GM12878 (cell line): ENCODE measurements at regions not wholly inside any gene's neighbourhood (a gene's known extent, or its start where the extent isn't known, plus 50 kb on each side); places are given as distances from the start of the nearest gene placed in this dataset.

Experiments used
- CREB1 ChIP-seq: IDR thresholded peaks from 2 replicates; pipeline ENCODE4 v1.6.1; 2012; ENCODE audit warnings: low read depth, mild to moderate bottlenecking, inconsistent platforms
- E2F8 ChIP-seq: fragments of 450-650 bp; IDR thresholded peaks from 2 replicates; pipeline ENCODE4 v1.6.1; 2018; ENCODE audit warnings: mild to moderate bottlenecking, low read depth, moderate library complexity; ENCODE audit not compliant: partially characterized antibody
- POLR2AphosphoS5 ChIP-seq: IDR thresholded peaks from 2 replicates; pipeline ENCODE4 v1.6.1; 2011; ENCODE audit warnings: mild to moderate bottlenecking, low read length, inconsistent platforms
- SREBF2 ChIP-seq: IDR thresholded peaks from 2 replicates; pipeline ENCODE4 v1.6.1; 2012; ENCODE audit warnings: mild to moderate bottlenecking, low read length
- STAT1 ChIP-seq: fragments of 450-650 bp; conservative IDR thresholded peaks from 2 replicates; pipeline ENCODE4 v1.6.1; 2014; ENCODE audit warnings: antibody characterized with exemption, mild to moderate bottlenecking
- TAF1 ChIP-seq: IDR thresholded peaks from 2 replicates; pipeline ENCODE4 v1.6.1; 2011; ENCODE audit warnings: mild to moderate bottlenecking, low read depth, low read length, borderline replicate concordance
- TF ChIP-seq, protein P1 (sequence below), 3 experiments: IDR thresholded peaks in 2 of 3; conservative IDR thresholded peaks in 1 of 3; 2 replicates each; pipeline ENCODE4 v1.5.1; 2011; ENCODE audit warnings: low read depth in 3 of 3, low read length in 3 of 3, mild to moderate bottlenecking in 3 of 3, control low read depth in 2 of 3, moderate library complexity in 2 of 3, inconsistent platforms in 1 of 3, mixed read lengths in 1 of 3; ENCODE audit not compliant: control insufficient read depth in 2 of 3, insufficient read depth in 1 of 3; ENCODE audit errors: extremely low read depth in 1 of 3
- TF ChIP-seq, protein P2 (sequence below): IDR thresholded peaks from 2 replicates; pipeline ENCODE4 v1.6.1; 2012; ENCODE audit warnings: low read length, inconsistent platforms

GRCh38 chr5:30832519-30832918 is 361.0 kb upstream of the CDH6 start:
- TF ChIP-seq, protein P1, sequence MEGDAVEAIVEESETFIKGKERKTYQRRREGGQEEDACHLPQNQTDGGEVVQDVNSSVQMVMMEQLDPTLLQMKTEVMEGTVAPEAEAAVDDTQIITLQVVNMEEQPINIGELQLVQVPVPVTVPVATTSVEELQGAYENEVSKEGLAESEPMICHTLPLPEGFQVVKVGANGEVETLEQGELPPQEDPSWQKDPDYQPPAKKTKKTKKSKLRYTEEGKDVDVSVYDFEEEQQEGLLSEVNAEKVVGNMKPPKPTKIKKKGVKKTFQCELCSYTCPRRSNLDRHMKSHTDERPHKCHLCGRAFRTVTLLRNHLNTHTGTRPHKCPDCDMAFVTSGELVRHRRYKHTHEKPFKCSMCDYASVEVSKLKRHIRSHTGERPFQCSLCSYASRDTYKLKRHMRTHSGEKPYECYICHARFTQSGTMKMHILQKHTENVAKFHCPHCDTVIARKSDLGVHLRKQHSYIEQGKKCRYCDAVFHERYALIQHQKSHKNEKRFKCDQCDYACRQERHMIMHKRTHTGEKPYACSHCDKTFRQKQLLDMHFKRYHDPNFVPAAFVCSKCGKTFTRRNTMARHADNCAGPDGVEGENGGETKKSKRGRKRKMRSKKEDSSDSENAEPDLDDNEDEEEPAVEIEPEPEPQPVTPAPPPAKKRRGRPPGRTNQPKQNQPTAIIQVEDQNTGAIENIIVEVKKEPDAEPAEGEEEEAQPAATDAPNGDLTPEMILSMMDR (IDR thresholded peaks at IDR 0.05 in 2 of 3, conservative IDR thresholded peaks at IDR 0.05 in 1 of 3; ENCODE audit: control insufficient read depth in 2 of 3, extremely low read depth in 1 of 3, insufficient read depth in 1 of 3, low read depth in 3 of 3, low read length in 3 of 3): no peak
- TF ChIP-seq SREBF2 (no peak), TAF1 (no peak), POLR2AphosphoS5 (no peak), E2F8 (no peak), CREB1 (no peak), STAT1 (no peak)
- TF ChIP-seq, protein P2, sequence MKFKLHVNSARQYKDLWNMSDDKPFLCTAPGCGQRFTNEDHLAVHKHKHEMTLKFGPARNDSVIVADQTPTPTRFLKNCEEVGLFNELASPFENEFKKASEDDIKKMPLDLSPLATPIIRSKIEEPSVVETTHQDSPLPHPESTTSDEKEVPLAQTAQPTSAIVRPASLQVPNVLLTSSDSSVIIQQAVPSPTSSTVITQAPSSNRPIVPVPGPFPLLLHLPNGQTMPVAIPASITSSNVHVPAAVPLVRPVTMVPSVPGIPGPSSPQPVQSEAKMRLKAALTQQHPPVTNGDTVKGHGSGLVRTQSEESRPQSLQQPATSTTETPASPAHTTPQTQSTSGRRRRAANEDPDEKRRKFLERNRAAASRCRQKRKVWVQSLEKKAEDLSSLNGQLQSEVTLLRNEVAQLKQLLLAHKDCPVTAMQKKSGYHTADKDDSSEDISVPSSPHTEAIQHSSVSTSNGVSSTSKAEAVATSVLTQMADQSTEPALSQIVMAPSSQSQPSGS: no peak
